GM18873 (cell line): ENCODE measurements at regions not wholly inside any gene's neighbourhood (a gene's known extent, or its start where the extent isn't known, plus 50 kb on each side); places are given as distances from the start of the nearest gene placed in this dataset.
"Not testable (repeated sequence)": the region's sequence is repeated elsewhere in the genome, so short reads cannot be mapped to it uniquely, and the experiment has no call there.

Source experiments
- ATAC-seq: cut with Tn5 transposase; IDR thresholded peaks from one replicate; pipeline ENCODE4 v1.9.1; 2021; ENCODE audit warnings: mild to moderate bottlenecking, moderate library complexity, moderate number of reproducible peaks; ENCODE audit not compliant: unreplicated experiment, low FRiP score

- ATAC-seq: no peak
These were observed 59.2 kb downstream of the C9orf50 start for GRCh38 chr9:129561594-129562281.

DNA sequence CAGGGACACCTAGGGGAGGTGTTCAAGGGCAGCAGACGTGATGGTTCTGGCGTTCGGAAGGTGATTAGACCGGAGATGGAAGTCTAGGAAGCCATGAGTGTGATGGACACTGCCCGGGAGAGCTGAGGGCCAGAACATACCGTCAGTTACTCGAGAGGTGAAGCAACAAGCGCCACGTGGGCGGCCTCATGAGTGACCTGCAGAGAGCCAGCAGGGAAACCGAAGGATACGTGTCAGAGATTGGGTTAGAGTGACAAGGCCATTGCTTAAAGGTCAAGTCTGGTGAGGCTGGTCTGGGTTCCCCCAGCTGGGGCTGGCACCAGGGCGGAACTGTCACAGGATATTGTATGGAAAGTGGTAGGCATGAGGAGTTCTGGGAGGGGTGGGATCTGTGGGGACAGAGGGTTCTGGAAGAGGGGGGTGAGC lies 60.0 kb downstream of the C9orf50 start:
- ATAC-seq: no peak

DNA sequence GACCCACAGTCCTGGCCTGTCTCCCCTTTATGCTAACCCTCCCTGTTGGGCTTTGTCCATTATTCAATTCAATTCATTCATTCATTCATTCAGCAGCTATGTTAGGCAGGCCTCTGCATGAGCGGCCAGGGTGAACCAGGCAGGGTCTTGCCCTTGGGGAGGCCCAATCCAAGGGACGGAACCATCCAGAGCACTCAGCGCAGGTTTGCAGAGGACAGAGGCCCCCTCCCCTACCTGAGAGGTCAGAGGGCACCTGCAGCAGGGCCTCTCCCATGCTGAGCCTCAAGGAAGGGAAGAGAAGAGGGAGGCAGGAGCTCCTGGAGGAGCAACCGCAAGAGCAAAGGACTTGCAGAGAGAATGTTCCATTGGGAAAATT lies 61.4 kb downstream of the C9orf50 start:
- no peak for ATAC-seq

DNA sequence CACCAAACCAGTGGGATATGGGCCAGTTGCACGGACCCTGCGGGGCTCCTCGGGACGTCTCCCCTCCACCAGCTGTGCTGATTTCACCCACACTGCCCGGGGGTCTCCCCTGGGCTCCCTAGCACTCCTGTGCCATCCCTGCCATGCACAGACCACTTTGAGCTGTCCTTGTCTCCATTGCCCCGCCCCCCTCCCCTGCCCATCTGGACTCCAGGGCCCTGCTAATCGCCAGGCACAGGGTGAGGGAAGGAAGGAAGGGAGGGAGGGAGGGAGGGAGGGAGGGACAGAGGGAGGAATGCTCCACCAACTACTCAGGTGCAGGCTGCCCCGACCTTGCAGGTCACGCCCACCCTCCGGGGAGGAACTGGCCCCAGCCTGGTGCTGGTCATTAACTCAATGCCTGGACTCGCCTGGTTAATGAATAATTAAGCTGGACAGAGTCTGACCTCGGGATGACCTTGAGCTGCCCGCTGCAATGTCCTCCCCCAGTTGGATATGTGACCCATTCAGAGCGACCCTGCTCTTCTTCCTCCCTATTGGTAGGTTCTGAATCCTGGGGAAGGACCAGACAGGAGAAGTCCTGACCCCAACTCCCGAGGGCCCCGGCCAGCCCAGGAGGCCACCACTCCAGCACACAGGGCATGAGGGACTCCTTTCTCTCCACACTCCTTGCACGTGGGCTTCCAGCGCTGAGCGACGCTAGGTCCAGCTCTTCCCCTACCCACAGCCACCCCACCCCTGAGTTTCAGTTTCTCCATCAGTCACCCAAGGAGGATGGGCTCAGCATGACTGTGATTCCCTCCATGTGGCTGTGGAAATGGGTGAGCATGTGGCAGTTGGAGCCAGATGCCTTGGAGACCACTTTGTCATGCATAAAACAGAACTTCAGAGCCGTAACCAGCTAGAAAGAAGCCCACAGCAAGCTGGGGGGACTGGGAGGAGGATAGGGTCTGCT lies 62.1 kb downstream of the C9orf50 start:
- ATAC-seq: no peak

- no peak for ATAC-seq
These were observed 62.8 kb downstream of the C9orf50 start for GRCh38 chr9:129558063-129558550.

GRCh38 chr9:129557192-129558036 lies 63.5 kb downstream of the C9orf50 start:
- ATAC-seq: no peak

- no peak for ATAC-seq
These were observed 64.3 kb downstream of the C9orf50 start for GRCh38 chr9:129556491-129557191.

DNA sequence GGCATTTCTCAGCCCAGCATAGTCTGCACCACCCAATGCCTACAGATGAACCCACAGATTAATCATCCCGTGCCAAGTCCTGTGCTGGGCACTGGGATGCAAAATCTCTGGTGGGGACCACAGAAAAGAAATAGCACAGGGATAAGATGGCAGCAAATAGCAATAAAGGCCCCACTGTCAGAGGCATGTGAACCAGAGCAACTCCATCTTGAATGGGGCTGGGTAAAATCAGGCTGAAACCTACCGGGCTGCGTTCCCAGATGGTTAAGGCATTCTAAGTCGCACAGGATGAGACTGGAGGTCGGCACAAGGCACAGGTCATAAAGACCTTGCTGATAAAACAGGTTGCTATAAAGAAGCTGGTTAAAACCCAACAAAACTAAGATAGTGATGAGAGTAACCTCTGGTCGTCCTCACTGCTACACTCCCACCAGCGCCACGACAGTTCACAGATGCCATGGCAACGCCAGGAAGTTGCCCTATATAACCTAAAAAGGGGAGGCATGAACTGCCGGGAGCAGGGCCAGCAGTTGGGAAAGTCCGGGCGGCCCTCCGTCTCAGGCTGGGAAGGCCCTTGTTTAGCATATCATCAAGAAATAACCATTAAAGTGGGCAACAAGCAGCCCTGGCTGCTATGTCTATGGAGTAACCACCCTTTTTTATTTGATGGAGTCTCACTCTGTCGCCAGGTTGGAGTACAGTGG lies 65.2 kb downstream of the C9orf50 start:
- no peak for ATAC-seq

- no peak for ATAC-seq
These were observed 66.3 kb downstream of the C9orf50 start for GRCh38 chr9:129554649-129555048.

- ATAC-seq: no peak
These were observed 67.6 kb downstream of the C9orf50 start for GRCh38 chr9:129553277-129553676.

GRCh38 chr9:129552064-129552463 lies 68.8 kb downstream of the C9orf50 start:
- ATAC-seq: no peak

DNA sequence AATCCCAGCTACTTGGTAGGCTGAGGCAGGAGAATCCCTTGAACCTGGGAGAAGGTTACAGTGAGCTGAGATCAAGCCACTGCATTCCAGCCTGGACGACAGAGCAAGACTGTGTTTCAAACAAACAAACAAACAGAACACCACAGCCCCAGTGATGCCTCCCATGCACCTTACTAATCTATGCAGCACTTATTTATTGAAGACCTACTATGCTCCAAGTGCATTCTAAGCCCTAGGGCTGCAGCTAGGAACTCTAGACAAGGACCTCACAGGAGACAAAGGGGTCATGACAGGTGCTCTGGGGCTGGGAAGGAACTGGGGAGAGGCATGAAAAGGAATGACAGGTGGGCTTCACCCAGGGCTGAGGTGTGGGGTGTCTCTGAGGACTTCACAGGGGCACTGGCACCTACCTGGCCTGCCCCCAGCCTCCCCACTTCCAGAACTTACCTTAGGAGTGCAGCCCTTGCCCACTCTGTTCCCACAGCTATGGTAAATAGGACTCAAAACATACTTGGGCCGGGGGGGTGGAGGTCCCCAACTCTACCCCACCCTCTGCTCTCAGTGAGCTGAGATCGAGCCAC lies 69.4 kb downstream of the C9orf50 start:
- ATAC-seq: no peak

DNA sequence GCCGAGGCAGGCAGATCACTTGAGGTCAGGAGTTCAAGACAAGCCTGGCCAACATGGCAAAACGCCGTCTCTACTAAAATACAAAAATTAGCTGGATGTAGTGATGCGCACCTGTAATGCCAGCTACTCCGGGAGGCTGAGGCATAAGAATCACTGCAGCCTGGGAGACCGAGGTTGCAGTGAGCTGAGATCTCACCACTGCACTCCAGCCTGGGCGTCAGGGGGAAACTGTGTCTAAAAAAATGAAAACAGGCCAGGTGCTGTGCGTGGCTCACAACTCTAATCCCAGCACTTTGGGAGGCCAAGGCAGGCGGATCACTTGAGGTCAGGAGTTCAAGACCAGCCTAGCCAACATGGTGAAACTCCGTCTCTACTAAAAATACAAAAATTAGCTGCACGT lies 69.9 kb downstream of the C9orf50 start:
- not testable (repeated sequence) for ATAC-seq

DNA sequence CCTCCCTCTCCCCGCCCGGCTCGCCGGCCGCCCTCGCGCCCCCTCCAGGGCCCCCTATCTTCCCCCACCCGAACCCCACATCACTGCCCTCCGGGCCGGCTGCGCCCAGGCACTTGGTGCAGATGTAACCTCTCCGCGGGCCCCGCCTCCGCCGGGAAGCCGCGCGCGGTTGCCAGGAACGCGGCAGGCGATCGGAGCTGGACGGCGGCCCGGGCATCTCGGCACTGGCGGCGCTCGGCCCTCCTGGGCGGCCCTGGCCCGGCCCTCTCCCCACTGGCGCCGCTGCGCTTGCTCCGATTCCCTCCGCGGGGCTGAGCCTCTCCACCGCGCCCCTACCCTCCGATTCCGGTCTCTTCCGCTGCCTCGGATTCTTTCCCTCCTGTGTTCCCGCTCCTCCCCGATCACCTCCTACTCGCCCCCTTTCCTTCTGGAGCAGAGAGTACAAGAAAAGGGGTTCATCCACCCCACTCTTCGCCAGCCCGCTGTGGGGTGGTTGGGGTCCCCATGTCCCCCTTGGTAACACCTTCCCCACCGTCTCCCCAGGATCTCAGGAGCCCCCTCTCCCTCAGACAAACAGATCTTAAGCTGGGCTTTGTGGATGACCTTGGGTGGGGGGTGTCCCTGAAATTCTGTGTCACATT lies 70.6 kb downstream of the C9orf50 start:
- ATAC-seq: no peak

DNA sequence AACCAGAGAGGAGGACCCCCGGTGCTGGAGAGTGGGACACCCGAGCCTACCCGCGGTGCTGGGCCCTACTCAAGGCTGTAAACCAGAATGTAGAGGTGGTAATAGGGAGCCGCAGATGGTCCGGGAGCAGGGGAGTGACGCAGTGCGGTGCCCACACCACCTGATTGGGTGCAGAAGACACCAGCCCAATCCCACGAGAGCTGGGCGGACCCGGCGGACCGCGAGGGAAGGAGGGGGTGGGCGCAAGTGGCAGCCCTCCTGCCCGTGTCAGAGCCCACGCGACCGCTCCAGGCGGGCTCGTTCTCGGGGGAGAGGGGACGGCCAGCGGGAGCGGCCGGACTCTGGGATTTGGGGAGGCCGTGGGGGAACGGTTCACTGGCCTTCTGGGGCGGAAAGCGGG lies 71.2 kb downstream of the C9orf50 start:
- no peak for ATAC-seq

DNA sequence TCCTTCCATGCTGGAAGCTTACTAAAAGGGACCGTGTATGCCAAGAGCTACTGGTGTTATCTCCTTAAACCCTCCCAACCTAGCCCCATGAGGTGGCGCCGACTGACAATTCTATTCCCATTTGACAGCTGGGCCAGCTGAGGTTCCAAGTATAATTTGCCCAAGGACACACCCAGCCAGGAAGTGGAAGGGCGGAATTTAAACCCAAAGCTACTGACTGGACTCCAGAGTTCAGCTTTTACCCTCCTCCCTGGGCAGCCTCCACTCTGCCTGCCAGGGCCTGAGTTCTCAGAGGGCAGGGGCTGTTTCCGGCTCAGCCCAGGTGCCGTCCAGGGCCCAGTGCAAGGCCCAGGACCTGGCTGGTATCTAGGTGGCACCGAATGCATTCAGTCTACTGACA lies 71.8 kb downstream of the C9orf50 start:
- no peak for ATAC-seq

DNA sequence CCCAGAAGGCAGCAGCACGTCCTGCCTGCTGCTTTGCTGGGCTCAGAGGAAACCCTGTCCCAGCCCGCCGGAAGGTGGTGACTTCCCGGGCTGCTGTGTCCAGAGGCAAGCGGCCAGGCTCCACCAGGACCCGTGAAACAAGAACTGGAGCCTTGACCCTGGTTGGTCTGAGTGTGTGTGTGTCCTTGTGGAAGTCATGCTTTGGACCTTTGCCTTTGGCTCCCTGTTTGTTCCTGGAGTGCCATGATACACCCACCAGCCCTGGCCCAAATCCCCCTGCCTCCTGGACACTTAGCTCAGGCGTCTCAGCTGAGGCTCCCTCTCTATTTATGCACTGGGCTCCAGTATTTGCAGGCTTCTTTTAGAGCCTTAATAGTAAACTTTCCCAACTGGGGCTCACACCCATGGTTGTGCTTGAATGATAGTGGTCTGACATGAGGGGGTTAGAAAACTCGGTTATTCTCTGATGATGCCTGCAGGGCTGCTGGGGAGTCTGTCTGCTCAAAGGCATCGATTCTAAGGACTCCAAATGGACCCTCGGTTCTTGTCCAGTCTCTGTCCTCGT lies 72.2 kb downstream of the C9orf50 start:
- no peak for ATAC-seq

GRCh38 chr9:129547869-129548570 lies 72.9 kb downstream of the C9orf50 start:
- ATAC-seq: no peak
